HFF-Myc (cell line): ENCODE measurements at regions not wholly inside any gene's neighbourhood (a gene's known extent, or its start where the extent isn't known, plus 50 kb on each side); places are given as distances from the start of the nearest gene placed in this dataset.
"Not testable (repeated sequence)": the region's sequence is repeated elsewhere in the genome, so short reads cannot be mapped to it uniquely, and the experiment has no call there.

Source experiments
- DNase-seq: peaks from one replicate; pipeline ENCODE4 v3.0.0-alpha.2; 2011; ENCODE audit warnings: low read depth; ENCODE audit errors: extremely low read depth
- H3K4me3 ChIP-seq: replicated peaks from 2 replicates; pipeline ENCODE4 v1.5.1; 2011; ENCODE audit warnings: low read depth, mild to moderate bottlenecking, control low read depth, low read length
- TF ChIP-seq, protein P1 (sequence below): IDR thresholded peaks from 2 replicates; pipeline ENCODE4 v1.5.1; 2012; ENCODE audit warnings: mild to moderate bottlenecking, low read depth, low read length, control low read depth; ENCODE audit errors: missing control alignments

DNA sequence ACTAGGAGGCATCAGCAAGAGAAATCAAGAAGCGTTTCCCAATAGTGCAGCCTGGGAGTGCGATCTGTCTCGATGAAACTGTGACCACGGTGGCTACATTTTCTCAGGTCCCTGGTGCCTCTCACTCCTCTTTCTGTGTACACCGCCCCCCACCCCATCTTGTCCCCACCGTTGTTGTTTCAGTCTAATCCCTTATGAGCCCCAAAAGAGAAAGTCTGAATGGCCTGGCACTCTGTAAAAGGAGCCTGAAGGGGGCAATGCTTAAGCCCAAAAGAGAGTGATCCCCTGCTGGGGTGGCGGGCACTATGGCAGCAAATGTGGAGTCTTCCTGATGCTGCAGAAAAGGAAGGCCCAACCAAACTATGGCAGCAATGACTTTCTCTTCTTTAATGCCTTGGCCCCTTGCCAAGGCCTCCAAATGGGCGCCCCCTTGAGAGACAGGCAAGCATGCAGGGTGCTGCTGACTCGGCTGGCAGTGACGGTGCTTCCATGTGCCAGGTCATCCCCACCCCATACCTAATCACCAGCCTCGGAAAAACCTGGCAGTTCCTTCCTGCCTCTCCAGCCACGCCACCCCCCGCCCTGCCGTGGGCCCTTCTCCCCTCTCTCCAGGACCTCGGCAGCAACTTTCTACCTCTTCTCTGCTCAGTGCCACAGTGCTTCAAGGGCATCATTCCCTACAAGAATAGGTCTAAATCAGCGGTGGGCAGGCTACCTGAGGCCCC, 123.0 kb downstream of the CYP26B1 start:
- H3K4me3 ChIP-seq, result no peak overlapping the region
- TF ChIP-seq, protein P1, sequence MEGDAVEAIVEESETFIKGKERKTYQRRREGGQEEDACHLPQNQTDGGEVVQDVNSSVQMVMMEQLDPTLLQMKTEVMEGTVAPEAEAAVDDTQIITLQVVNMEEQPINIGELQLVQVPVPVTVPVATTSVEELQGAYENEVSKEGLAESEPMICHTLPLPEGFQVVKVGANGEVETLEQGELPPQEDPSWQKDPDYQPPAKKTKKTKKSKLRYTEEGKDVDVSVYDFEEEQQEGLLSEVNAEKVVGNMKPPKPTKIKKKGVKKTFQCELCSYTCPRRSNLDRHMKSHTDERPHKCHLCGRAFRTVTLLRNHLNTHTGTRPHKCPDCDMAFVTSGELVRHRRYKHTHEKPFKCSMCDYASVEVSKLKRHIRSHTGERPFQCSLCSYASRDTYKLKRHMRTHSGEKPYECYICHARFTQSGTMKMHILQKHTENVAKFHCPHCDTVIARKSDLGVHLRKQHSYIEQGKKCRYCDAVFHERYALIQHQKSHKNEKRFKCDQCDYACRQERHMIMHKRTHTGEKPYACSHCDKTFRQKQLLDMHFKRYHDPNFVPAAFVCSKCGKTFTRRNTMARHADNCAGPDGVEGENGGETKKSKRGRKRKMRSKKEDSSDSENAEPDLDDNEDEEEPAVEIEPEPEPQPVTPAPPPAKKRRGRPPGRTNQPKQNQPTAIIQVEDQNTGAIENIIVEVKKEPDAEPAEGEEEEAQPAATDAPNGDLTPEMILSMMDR, result no peak
- DNase-seq, result no peak

DNA sequence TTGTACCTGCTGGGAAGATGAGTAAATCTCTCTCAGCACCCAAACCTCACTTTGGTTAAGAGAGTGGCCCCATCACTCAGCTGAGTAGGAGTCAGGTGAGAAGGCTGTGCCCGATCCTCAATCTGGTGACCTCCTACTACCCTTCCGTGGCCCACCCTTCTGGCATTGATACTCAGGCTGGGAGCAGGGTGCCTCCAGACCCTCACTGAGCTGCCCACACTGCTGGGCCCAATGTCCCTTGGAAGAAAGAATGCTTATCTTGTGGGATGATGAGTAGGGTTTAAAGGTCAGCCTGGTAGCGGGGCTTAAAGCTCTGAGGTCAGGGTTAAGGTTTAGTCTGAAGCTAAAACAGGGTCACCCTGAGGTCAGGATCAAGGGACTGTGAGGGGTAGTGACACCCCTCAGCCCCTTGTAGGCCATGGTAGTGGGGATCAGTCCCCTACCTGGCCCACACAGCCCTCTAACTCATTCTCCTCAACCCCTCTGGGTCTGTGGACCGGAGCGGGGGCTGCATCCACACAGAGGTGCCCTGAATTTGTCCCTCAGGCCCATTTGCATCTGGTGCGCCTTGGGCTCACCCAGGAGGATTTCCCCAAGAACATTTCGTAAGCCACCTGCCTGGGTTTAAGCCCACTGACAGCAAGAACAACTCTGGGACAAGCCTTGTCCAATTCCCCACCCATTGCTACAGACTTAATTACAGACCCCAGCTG, 123.8 kb downstream of the CYP26B1 start:
- no peak for DNase-seq
- TF ChIP-seq, protein P1, result no peak
- no peak overlapping the region for H3K4me3 ChIP-seq

DNA sequence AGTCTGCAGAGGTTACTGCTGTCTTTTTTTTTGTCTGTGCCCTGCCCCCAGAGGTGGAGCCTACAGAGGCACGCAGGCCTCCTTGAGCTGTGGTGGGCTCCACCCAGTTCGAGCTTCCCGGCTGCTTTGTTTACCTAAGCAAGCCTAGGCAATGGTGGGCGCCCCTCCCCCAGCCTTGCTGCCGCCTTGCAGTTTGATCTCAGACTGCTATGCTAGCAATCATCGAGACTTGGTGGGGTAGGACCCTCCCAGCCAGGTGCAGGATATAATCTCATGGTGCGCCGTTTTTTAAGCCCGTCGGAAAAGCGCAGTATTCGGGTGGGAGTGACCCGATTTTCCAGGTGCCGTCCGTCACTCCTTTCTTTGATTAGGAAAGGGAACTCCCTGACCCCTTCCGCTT, 126.3 kb downstream of the CYP26B1 start:
- H3K4me3 ChIP-seq, DNase-seq: not testable (repeated sequence)

DNA sequence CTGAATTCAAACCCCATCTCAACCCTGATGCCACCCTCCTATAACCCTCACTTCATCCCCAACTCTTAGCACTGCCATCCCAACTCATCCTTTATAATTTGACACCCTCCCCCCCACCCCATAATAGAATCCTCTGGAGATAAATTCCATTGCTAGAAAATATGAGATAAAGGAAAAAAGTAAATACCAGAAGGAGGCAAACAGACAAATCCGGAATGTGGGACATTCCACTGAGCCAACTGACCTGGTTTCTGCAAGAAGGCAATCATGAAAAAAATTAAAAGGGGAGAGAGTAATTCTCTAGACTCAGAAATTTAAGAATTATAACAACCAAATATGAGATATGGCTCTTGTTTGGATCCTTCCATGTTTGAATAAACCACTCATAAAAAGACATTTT, 132.4 kb downstream of the CYP26B1 start:
- DNase-seq, result no peak
- TF ChIP-seq, protein P1, result no peak
- H3K4me3 ChIP-seq, result no peak overlapping the region

DNA sequence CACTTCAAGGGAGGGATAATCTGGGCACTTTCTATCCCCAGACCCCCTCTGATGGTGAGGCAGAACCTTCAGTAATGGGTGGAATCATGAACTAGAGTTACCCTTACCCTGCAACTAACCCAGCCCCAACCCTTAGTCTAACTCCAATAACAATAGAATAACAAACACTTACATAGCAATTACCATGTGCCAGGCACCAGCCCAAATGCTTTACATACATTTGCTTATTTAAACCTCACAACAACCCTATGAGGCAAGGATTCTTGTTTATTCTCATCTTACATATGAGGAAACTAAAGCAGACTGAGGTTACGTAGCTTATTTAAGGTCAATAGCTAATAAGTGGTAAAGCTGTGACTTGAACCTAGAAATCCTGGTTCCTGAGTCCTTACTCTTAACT, 132.8 kb downstream of the CYP26B1 start:
- TF ChIP-seq, protein P1, result no peak
- no peak for DNase-seq
- H3K4me3 ChIP-seq, result no peak overlapping the region

DNA sequence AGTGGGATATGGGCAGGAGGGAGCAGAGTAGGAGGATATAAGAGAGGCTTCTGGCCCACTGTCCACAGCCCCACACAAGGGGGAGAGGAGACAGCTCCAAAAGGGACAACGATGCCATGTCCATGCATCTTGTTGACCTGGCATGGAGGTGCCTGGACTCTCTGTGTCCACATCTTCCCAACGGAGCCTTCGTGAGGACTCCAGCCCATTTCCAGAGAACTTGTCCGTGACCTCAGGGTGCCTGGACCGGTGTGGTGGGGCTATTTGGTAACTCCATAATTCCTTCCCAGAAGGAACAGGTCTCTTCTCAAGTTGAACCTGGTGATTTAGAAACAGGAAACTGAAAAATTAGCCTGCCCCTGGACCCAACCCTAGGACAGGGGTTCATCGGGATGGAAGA, 133.9 kb downstream of the CYP26B1 start:
- H3K4me3 ChIP-seq, result no peak overlapping the region
- TF ChIP-seq, protein P1, result no peak
- no peak for DNase-seq

DNA sequence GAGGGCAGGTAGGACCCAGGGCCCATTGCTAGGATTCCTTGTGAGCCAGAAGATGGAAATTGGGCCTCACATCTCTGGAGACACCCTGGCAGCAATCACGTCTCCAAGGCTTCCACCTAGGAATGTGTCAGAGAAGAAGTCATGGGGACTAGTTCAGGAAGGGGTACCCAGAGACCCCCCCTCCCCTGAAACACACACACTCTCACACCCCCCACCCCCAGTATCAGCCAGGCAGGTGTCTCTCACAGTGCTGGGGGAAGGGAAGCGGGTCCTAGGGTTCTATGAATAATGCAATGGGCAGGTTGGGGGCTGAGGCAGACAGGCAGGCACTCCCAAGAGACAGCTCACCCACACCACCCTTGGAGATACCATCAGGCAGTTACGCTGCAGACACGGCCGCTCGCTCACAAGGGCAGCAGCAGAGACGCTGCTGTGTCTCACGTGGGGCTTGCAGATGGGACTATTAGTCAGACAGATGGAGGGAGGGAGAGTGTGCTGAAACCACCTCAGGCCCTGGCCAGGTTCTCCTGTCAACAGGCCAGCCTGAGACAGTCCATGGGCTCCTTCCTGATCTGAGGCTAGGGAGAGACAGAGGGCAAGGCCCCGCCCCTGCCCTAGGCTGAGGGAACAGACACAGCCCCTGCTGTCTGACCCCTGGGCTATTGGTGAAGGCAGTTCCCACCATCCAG, 134.6 kb downstream of the CYP26B1 start:
- DNase-seq, result no peak
- H3K4me3 ChIP-seq, result no peak overlapping the region
- TF ChIP-seq, protein P1, result no peak
